ENCODE measurements at regions not wholly inside any gene's neighbourhood (a gene's known extent, or its start where the extent isn't known, plus 50 kb on each side); places are given as distances from the start of the nearest gene placed in this dataset.

DNA sequence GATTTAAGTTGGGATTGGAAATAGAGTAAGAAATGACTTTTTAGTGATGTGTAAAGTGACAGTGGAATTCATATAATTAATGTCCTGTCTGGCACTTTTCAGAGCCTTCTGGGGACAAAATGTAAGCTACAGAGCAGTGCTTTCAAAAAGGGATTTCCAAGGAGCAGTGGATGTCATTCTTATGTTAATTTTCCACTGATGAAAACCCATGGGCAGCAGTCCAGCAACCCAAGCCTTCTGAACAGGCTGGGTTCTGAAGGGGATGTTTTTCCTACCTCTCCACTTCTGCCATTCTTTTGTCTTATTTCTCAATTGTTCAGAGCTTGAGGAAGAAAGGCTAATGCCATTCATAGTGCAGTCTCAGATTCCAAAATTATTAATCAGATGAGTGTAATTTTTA is 717.6 kb upstream of the HS3ST1 start:
- H3K27ac ChIP-seq (ENCODE audit: low read depth, low read length), result no peak overlapping the region
- H3K36me3 ChIP-seq (ENCODE audit: control insufficient read depth in 5 of 5, insufficient read depth in 5 of 5, low read length in 5 of 5), result no peaks in the 10 kb centered on the region
- no peaks in the 10 kb centered on the region for H3K4me1 ChIP-seq (ENCODE audit: control insufficient read depth in 5 of 5, insufficient read depth in 5 of 5, low read length in 5 of 5)

DNA sequence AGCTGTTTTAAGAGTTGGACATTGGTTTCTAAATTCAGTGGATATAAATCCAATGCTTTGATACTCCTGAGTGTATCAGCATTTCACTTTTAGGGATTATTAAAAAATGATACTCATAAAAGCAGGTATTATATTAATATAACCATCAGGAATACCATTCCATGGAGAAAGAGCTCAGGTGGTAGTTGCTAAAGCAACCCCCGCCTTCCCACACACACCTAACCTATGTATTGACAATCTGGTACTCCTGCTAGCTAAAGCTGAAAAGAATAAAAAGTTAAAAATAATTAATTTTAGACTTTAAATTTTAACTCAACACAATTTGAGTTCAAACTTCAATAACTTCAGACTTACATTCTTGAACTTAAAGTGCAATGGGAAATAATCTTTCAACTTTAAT is 717.1 kb upstream of the HS3ST1 start:
- Histone ChIP-seq H3K4me3 (ENCODE audit: low read depth in 1 of 5, low read length in 5 of 5) (no peak overlapping the region), H3K4me1 (ENCODE audit: control insufficient read depth in 5 of 5, insufficient read depth in 5 of 5, low read length in 5 of 5) (no peaks in the 10 kb centered on the region), H3K27ac (ENCODE audit: low read depth, low read length) (no peak overlapping the region), H3K27me3 (ENCODE audit: control insufficient read depth in 5 of 5, insufficient read depth in 4 of 5, low read length in 5 of 5) (no peaks in the 10 kb centered on the region), H3K36me3 (ENCODE audit: control insufficient read depth in 5 of 5, insufficient read depth in 5 of 5, low read length in 5 of 5) (no peaks in the 10 kb centered on the region), H3K9me3 (ENCODE audit: control insufficient read depth in 5 of 5, low read length in 5 of 5) (peaks cover 0 to 2% (median 0%) of the 10 kb centered on the region in 5 donors), H3K9ac (ENCODE audit: low read length in 5 of 5) (no peak overlapping the region)

More for the DNA sequence above, 717.6 kb upstream of the HS3ST1 start:
- Histone ChIP-seq H3K9me3 (ENCODE audit: control insufficient read depth in 5 of 5, low read length in 5 of 5) (peaks cover 0 to 4% (median 0%) of the 10 kb centered on the region in 5 donors), H3K27me3 (ENCODE audit: control insufficient read depth in 5 of 5, insufficient read depth in 4 of 5, low read length in 5 of 5) (no peaks in the 10 kb centered on the region), H3K9ac (ENCODE audit: low read length in 5 of 5) (no peak overlapping the region), H3K4me3 (ENCODE audit: low read depth in 1 of 5, low read length in 5 of 5) (no peak overlapping the region)

DNA sequence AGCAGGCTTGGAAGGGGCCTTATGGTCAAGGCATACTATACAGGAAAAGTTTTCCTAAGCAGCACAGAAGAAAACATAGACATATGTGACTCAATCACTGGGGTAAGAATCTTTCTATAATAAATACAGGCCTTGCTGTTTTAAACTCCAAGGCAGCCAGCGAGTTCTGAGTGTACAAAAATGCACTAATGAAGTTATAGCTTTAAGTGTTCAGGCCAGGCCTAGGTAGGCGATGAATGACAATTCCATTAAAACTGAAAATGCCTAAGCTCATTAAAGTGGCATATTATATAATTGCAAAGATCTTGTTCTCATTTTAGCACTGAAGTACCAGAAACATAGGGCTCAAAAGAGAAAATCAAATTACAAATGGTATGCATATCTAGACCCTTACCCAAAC is 716.4 kb upstream of the HS3ST1 start:
- Histone ChIP-seq H3K27me3 (ENCODE audit: control insufficient read depth in 5 of 5, insufficient read depth in 4 of 5, low read length in 5 of 5) (no peaks in the 10 kb centered on the region), H3K36me3 (ENCODE audit: control insufficient read depth in 5 of 5, insufficient read depth in 5 of 5, low read length in 5 of 5) (no peaks in the 10 kb centered on the region), H3K4me1 (ENCODE audit: control insufficient read depth in 5 of 5, insufficient read depth in 5 of 5, low read length in 5 of 5) (no peaks in the 10 kb centered on the region), H3K9ac (ENCODE audit: low read length in 5 of 5) (no peak overlapping the region), H3K9me3 (ENCODE audit: control insufficient read depth in 5 of 5, low read length in 5 of 5) (no peaks in the 10 kb centered on the region), H3K4me3 (ENCODE audit: low read depth in 1 of 5, low read length in 5 of 5) (no peak overlapping the region), H3K27ac (ENCODE audit: low read depth, low read length) (no peak overlapping the region)

- Histone ChIP-seq H3K4me1 (ENCODE audit: control insufficient read depth in 5 of 5, insufficient read depth in 5 of 5, low read length in 5 of 5) (no peaks in the 10 kb centered on the region), H3K9me3 (ENCODE audit: control insufficient read depth in 5 of 5, low read length in 5 of 5) (no peaks in the 10 kb centered on the region), H3K27ac (ENCODE audit: low read depth, low read length) (no peak overlapping the region), H3K9ac (ENCODE audit: low read length in 5 of 5) (no peak overlapping the region), H3K4me3 (ENCODE audit: low read depth in 1 of 5, low read length in 5 of 5) (no peak overlapping the region), H3K27me3 (ENCODE audit: control insufficient read depth in 5 of 5, insufficient read depth in 4 of 5, low read length in 5 of 5) (no peaks in the 10 kb centered on the region), H3K36me3 (ENCODE audit: control insufficient read depth in 5 of 5, insufficient read depth in 5 of 5, low read length in 5 of 5) (no peaks in the 10 kb centered on the region)
These were observed 715.4 kb upstream of the HS3ST1 start for GRCh38 chr4:12144051-12144450.

GRCh38 chr4:12140864-12141263 is 712.2 kb upstream of the HS3ST1 start:
- H3K27ac ChIP-seq (ENCODE audit: low read depth, low read length), result no peak overlapping the region
- no peaks in the 10 kb centered on the region for H3K27me3 ChIP-seq (ENCODE audit: control insufficient read depth in 5 of 5, insufficient read depth in 4 of 5, low read length in 5 of 5)
- no peaks in the 10 kb centered on the region for H3K36me3 ChIP-seq (ENCODE audit: control insufficient read depth in 5 of 5, insufficient read depth in 5 of 5, low read length in 5 of 5)
- H3K4me1 ChIP-seq (ENCODE audit: control insufficient read depth in 5 of 5, insufficient read depth in 5 of 5, low read length in 5 of 5), result no peaks in the 10 kb centered on the region
- no peak overlapping the region for H3K4me3 ChIP-seq (ENCODE audit: low read depth in 1 of 5, low read length in 5 of 5)
- H3K9ac ChIP-seq (ENCODE audit: low read length in 5 of 5), result no peak overlapping the region
- no peaks in the 10 kb centered on the region for H3K9me3 ChIP-seq (ENCODE audit: control insufficient read depth in 5 of 5, low read length in 5 of 5)

DNA sequence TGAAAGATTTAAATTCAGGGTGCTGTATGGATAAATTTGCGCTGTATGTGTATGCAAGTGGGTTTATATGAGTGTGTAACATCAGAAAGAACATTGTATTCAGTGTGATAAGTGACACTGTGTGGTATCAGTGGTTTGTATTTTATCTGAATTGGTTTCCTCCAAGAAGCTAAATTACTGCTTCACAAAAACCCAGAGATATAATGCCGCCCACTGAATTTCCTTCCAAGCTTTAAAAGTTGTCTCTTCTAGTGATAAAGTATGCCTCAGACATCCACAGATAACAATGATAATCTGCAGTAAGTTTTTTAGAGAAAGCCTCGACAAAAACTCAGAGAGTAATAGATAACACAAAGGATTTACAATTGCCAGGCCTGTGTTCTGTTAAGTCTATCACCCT is 710.6 kb upstream of the HS3ST1 start:
- H3K27me3 ChIP-seq (ENCODE audit: control insufficient read depth in 5 of 5, insufficient read depth in 4 of 5, low read length in 5 of 5), result no peaks in the 10 kb centered on the region
- no peaks in the 10 kb centered on the region for H3K36me3 ChIP-seq (ENCODE audit: control insufficient read depth in 5 of 5, insufficient read depth in 5 of 5, low read length in 5 of 5)
- H3K9ac ChIP-seq (ENCODE audit: low read length in 5 of 5), result no peak overlapping the region
- H3K4me3 ChIP-seq (ENCODE audit: low read depth in 1 of 5, low read length in 5 of 5), result no peak overlapping the region
- H3K4me1 ChIP-seq (ENCODE audit: control insufficient read depth in 5 of 5, insufficient read depth in 5 of 5, low read length in 5 of 5), result no peaks in the 10 kb centered on the region
- H3K27ac ChIP-seq (ENCODE audit: low read depth, low read length), result no peak overlapping the region
- H3K9me3 ChIP-seq (ENCODE audit: control insufficient read depth in 5 of 5, low read length in 5 of 5), result no peaks in the 10 kb centered on the region

DNA sequence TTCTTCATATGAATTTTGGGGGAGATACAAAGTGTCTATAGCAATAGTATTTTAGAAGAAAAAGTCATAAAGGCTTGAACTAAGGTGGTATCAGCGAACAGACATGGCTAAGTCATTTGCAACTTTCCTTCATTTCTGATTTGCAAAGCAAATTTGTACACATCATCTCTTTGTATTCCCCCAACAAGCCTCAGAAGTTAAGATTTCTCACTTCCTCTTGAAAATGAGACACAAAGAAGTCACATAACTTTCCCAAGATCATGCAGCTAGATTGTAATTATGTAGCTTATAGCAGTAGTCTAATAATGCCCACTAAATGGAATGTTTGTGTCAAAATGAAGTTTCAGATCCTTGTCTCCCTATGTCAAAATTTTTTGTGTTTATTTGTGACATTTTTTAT is 709.8 kb upstream of the HS3ST1 start:
- H3K9ac ChIP-seq (ENCODE audit: low read length in 5 of 5), result no peak overlapping the region
- no peaks in the 10 kb centered on the region for H3K4me1 ChIP-seq (ENCODE audit: control insufficient read depth in 5 of 5, insufficient read depth in 5 of 5, low read length in 5 of 5)

DNA sequence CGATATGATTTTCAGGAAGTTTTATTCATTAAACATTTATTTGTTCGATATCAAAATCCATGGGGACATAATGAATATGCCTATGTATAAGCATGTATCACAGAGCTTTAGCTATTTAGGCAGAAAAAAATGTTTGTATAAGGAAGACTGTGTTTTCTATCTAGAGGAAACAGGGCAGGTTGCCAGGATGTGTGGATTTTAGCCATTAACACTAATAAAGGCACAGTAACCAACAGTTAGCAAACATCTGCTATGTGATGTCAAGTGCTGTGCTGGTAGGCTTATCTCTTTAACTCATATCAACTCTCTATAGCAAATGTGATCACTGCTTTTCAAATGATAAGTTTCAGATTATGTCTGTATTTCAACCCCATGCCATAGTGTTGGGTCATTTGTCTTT is 708.9 kb upstream of the HS3ST1 start:
- Histone ChIP-seq H3K27ac (ENCODE audit: low read depth, low read length) (no peak overlapping the region), H3K36me3 (ENCODE audit: control insufficient read depth in 5 of 5, insufficient read depth in 5 of 5, low read length in 5 of 5) (no peaks in the 10 kb centered on the region), H3K4me1 (ENCODE audit: control insufficient read depth in 5 of 5, insufficient read depth in 5 of 5, low read length in 5 of 5) (no peaks in the 10 kb centered on the region), H3K4me3 (ENCODE audit: low read depth in 1 of 5, low read length in 5 of 5) (no peak overlapping the region), H3K9ac (ENCODE audit: low read length in 5 of 5) (no peak overlapping the region), H3K9me3 (ENCODE audit: control insufficient read depth in 5 of 5, low read length in 5 of 5) (peaks cover 0 to 6% (median 3%) of the 10 kb centered on the region in 5 donors), H3K27me3 (ENCODE audit: control insufficient read depth in 5 of 5, insufficient read depth in 4 of 5, low read length in 5 of 5) (no peaks in the 10 kb centered on the region)

More for the DNA sequence above, 709.8 kb upstream of the HS3ST1 start:
- Histone ChIP-seq H3K9me3 (ENCODE audit: control insufficient read depth in 5 of 5, low read length in 5 of 5) (peaks cover 0 to 6% (median 3%) of the 10 kb centered on the region in 5 donors), H3K36me3 (ENCODE audit: control insufficient read depth in 5 of 5, insufficient read depth in 5 of 5, low read length in 5 of 5) (no peaks in the 10 kb centered on the region), H3K27ac (ENCODE audit: low read depth, low read length) (no peak overlapping the region), H3K4me3 (ENCODE audit: low read depth in 1 of 5, low read length in 5 of 5) (no peak overlapping the region), H3K27me3 (ENCODE audit: control insufficient read depth in 5 of 5, insufficient read depth in 4 of 5, low read length in 5 of 5) (no peaks in the 10 kb centered on the region)

GRCh38 chr4:12126474-12126873 is 697.8 kb upstream of the HS3ST1 start:
- Histone ChIP-seq H3K27me3 (ENCODE audit: control insufficient read depth in 5 of 5, insufficient read depth in 4 of 5, low read length in 5 of 5) (no peaks in the 10 kb centered on the region), H3K9ac (ENCODE audit: low read length in 5 of 5) (no peak overlapping the region), H3K27ac (ENCODE audit: low read depth, low read length) (no peak overlapping the region), H3K4me1 (ENCODE audit: control insufficient read depth in 5 of 5, insufficient read depth in 5 of 5, low read length in 5 of 5) (no peaks in the 10 kb centered on the region), H3K4me3 (ENCODE audit: low read depth in 1 of 5, low read length in 5 of 5) (no peak overlapping the region), H3K36me3 (ENCODE audit: control insufficient read depth in 5 of 5, insufficient read depth in 5 of 5, low read length in 5 of 5) (no peaks in the 10 kb centered on the region), H3K9me3 (ENCODE audit: control insufficient read depth in 5 of 5, low read length in 5 of 5) (peaks cover 0 to 4% (median 0%) of the 10 kb centered on the region in 5 donors)

GRCh38 chr4:12124138-12124537 is 695.4 kb upstream of the HS3ST1 start:
- Histone ChIP-seq H3K36me3 (ENCODE audit: control insufficient read depth in 5 of 5, insufficient read depth in 5 of 5, low read length in 5 of 5) (no peaks in the 10 kb centered on the region), H3K27ac (ENCODE audit: low read depth, low read length) (no peak overlapping the region), H3K4me1 (ENCODE audit: control insufficient read depth in 5 of 5, insufficient read depth in 5 of 5, low read length in 5 of 5) (no peaks in the 10 kb centered on the region), H3K27me3 (ENCODE audit: control insufficient read depth in 5 of 5, insufficient read depth in 4 of 5, low read length in 5 of 5) (no peaks in the 10 kb centered on the region), H3K9ac (ENCODE audit: low read length in 5 of 5) (no peak overlapping the region), H3K4me3 (ENCODE audit: low read depth in 1 of 5, low read length in 5 of 5) (no peak overlapping the region), H3K9me3 (ENCODE audit: control insufficient read depth in 5 of 5, low read length in 5 of 5) (no peaks in the 10 kb centered on the region)

GRCh38 chr4:12123707-12124106 is 695.0 kb upstream of the HS3ST1 start:
- H3K4me3 ChIP-seq (ENCODE audit: low read depth in 1 of 5, low read length in 5 of 5), result no peak overlapping the region
- no peaks in the 10 kb centered on the region for H3K4me1 ChIP-seq (ENCODE audit: control insufficient read depth in 5 of 5, insufficient read depth in 5 of 5, low read length in 5 of 5)
- no peak overlapping the region for H3K27ac ChIP-seq (ENCODE audit: low read depth, low read length)
- no peaks in the 10 kb centered on the region for H3K27me3 ChIP-seq (ENCODE audit: control insufficient read depth in 5 of 5, insufficient read depth in 4 of 5, low read length in 5 of 5)
- no peaks in the 10 kb centered on the region for H3K36me3 ChIP-seq (ENCODE audit: control insufficient read depth in 5 of 5, insufficient read depth in 5 of 5, low read length in 5 of 5)
- no peaks in the 10 kb centered on the region for H3K9me3 ChIP-seq (ENCODE audit: control insufficient read depth in 5 of 5, low read length in 5 of 5)
- H3K9ac ChIP-seq (ENCODE audit: low read length in 5 of 5), result no peak overlapping the region

Data from subcutaneous abdominal adipose tissue (tissue), 5 donors.